Endodermal cell (in vitro differentiated cells): ENCODE measurements at regions not wholly inside any gene's neighbourhood (a gene's known extent, or its start where the extent isn't known, plus 50 kb on each side); places are given as distances from the start of the nearest gene placed in this dataset.

Source experiments
- DNase-seq: peaks from one replicate; pipeline ENCODE4 v3.0.0-alpha.2; 2017
- H3K27ac ChIP-seq: 2 replicates; pipeline ENCODE4 v1.5.1; 2013; ENCODE audit warnings: mild to moderate bottlenecking, low read depth, low read length, moderate library complexity
- H3K27me3 ChIP-seq: 2 replicates; pipeline ENCODE4 v1.6.1; 2013; ENCODE audit warnings: mild to moderate bottlenecking, low read length, moderate library complexity; ENCODE audit not compliant: insufficient read depth, control insufficient read depth, poor library complexity, severe bottlenecking
- H3K36me3 ChIP-seq: 2 replicates; pipeline ENCODE4 v1.7.0; 2013; ENCODE audit warnings: mild to moderate bottlenecking, low read length, moderate library complexity; ENCODE audit not compliant: control insufficient read depth, insufficient read depth
- H3K4me1 ChIP-seq: one replicate; pipeline ENCODE4 v1.7.0; 2013; ENCODE audit warnings: low read length; ENCODE audit not compliant: control insufficient read depth, insufficient read depth
- H3K4me3 ChIP-seq: 2 replicates; pipeline ENCODE4 v1.5.1; 2013; ENCODE audit warnings: mild to moderate bottlenecking, low read length, moderate library complexity
- H3K9ac ChIP-seq: 2 replicates; pipeline ENCODE4 v1.6.1; 2013; ENCODE audit warnings: mild to moderate bottlenecking, low read length, moderate library complexity; ENCODE audit not compliant: poor library complexity, severe bottlenecking; ENCODE audit errors: extremely low read depth
- H3K9me3 ChIP-seq: 2 replicates; pipeline ENCODE4 v1.6.1; 2013; ENCODE audit warnings: mild to moderate bottlenecking, low read length, moderate library complexity; ENCODE audit not compliant: control insufficient read depth
- H3K27ac Mint-ChIP-seq: 2 replicates; pipeline ENCODE4 v1.8.0; 2020; ENCODE audit warnings: mixed read lengths
- H3K27me3 Mint-ChIP-seq: 2 replicates; pipeline ENCODE4 v1.8.0; 2021; ENCODE audit warnings: mild to moderate bottlenecking, mixed read lengths; ENCODE audit not compliant: insufficient read depth
- H3K36me3 Mint-ChIP-seq: 2 replicates; pipeline ENCODE4 v1.8.0; 2020; ENCODE audit warnings: low read depth, mixed read lengths
- H3K4me1 Mint-ChIP-seq: 2 replicates; pipeline ENCODE4 v1.8.0; 2020; ENCODE audit warnings: mixed read lengths
- H3K4me3 Mint-ChIP-seq: 2 replicates; pipeline ENCODE4 v1.8.0; 2020; ENCODE audit warnings: mild to moderate bottlenecking, moderate library complexity, mixed read lengths
- H3K9me3 Mint-ChIP-seq: 2 replicates; pipeline ENCODE4 v1.8.0; 2020; ENCODE audit warnings: mild to moderate bottlenecking, mixed read lengths
- WGBS, 2 experiments: methylation state at CpG; one replicate each; pipeline versions ENCODE4 v1.1.5 to v1.1.7; 2013; ENCODE audit warnings: missing lambda C conversion rate in 2 of 2, mixed read lengths in 1 of 2; ENCODE audit not compliant: insufficient coverage in 1 of 2, insufficient read length in 1 of 2; 5-methylcytosine and 5-hydroxymethylcytosine counted together
- TF ChIP-seq, protein P1 (sequence below): fragments of 200-600 bp; sonication (generic); conservative IDR thresholded peaks from 2 replicates; pipeline ENCODE4 v1.5.0; 2021; ENCODE audit warnings: antibody characterized with exemption, mild to moderate bottlenecking

DNA sequence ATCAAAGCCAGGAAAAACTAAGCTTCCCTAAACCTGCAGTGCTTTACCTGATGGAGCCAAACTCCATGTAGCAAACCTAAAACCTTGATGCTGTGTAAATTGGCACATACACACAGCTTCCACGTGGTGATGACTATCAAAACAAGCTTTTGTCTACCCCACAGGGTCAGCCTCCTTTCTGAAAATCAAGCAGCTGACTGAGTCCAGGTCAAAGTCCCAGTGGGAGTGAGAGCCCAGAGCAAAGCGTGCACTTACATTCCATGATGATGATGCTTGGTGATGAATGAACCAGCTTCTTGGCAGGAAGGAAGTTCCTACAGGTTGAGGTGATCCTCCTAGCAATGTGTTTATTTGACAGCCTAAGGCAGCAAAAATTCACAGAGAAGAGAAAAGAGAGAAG lies 630.0 kb upstream of the TBX3 start:
- H3K9ac ChIP-seq = no peak overlapping the region
- Mint-ChIP-seq H3K27me3 (peaks cover 19% of the 10 kb centered on the region), H3K36me3 (no peaks in the 10 kb centered on the region), H3K4me1 (no peaks in the 10 kb centered on the region), H3K4me3 (no peak overlapping the region), H3K9me3 (no peaks in the 10 kb centered on the region), H3K27ac (no peak overlapping the region)
- no peaks in the 10 kb centered on the region for H3K4me1 ChIP-seq
- no peaks in the 10 kb centered on the region for H3K9me3 ChIP-seq
- H3K36me3 ChIP-seq = no peaks in the 10 kb centered on the region
- H3K27ac ChIP-seq = no peak overlapping the region
- H3K4me3 ChIP-seq = no peak overlapping the region
- H3K27me3 ChIP-seq = peaks cover 4% of the 10 kb centered on the region
- no peak for DNase-seq
- 69 to 81% methylated on average over 2 of the region's 2 CpGs for WGBS, 2 experiments
- TF ChIP-seq, protein P1, sequence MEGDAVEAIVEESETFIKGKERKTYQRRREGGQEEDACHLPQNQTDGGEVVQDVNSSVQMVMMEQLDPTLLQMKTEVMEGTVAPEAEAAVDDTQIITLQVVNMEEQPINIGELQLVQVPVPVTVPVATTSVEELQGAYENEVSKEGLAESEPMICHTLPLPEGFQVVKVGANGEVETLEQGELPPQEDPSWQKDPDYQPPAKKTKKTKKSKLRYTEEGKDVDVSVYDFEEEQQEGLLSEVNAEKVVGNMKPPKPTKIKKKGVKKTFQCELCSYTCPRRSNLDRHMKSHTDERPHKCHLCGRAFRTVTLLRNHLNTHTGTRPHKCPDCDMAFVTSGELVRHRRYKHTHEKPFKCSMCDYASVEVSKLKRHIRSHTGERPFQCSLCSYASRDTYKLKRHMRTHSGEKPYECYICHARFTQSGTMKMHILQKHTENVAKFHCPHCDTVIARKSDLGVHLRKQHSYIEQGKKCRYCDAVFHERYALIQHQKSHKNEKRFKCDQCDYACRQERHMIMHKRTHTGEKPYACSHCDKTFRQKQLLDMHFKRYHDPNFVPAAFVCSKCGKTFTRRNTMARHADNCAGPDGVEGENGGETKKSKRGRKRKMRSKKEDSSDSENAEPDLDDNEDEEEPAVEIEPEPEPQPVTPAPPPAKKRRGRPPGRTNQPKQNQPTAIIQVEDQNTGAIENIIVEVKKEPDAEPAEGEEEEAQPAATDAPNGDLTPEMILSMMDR = no peak

- WGBS, 2 experiments = 86 to 100% methylated on average over 1 to 2 of the region's 3 CpGs
- Histone ChIP-seq H3K9me3 (no peaks in the 10 kb centered on the region), H3K9ac (no peak overlapping the region), H3K4me1 (no peaks in the 10 kb centered on the region), H3K36me3 (no peaks in the 10 kb centered on the region), H3K27me3 (peaks cover 4% of the 10 kb centered on the region), H3K4me3 (no peak overlapping the region), H3K27ac (no peak overlapping the region)
- Mint-ChIP-seq H3K4me1 (no peaks in the 10 kb centered on the region), H3K9me3 (no peaks in the 10 kb centered on the region), H3K36me3 (no peaks in the 10 kb centered on the region), H3K27ac (no peak overlapping the region), H3K27me3 (peaks cover 18% of the 10 kb centered on the region), H3K4me3 (no peak overlapping the region)
- DNase-seq = no peak
- TF ChIP-seq, protein P1 = no peak
Observed at GRCh38 chr12:115312901-115313300, 628.9 kb upstream of the TBX3 start.

DNA sequence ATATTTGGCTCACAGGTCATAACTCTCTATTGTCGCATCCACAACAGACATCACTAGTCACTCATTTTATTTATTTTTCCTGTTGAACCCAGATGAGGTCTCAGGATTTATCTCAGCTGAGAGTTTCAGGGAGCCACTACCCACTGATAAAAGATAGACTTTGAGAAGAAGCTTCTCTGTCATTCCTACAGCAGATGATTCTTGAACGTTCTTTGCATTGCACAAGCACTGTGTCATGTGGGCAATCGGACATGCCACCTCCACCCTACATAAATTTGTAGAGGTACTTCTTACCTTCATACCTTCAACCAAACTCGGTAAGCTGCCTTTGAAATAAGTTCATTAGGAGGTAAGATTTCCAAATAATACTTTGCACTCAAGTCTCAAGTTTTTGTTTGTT lies 627.9 kb upstream of the TBX3 start:
- Histone ChIP-seq H3K27ac (no peak overlapping the region), H3K27me3 (peaks cover 4% of the 10 kb centered on the region), H3K4me3 (no peak overlapping the region), H3K4me1 (no peaks in the 10 kb centered on the region), H3K9me3 (no peaks in the 10 kb centered on the region), H3K9ac (no peak overlapping the region), H3K36me3 (no peaks in the 10 kb centered on the region)
- TF ChIP-seq, protein P1 = no peak
- Mint-ChIP-seq H3K27me3 (peaks cover 15% of the 10 kb centered on the region), H3K36me3 (no peaks in the 10 kb centered on the region), H3K9me3 (no peaks in the 10 kb centered on the region), H3K27ac (no peak overlapping the region), H3K4me3 (no peak overlapping the region), H3K4me1 (no peaks in the 10 kb centered on the region)
- 75 to 91% methylated on average over 1 to 3 of the region's 4 CpGs for WGBS, 2 experiments
- no peak for DNase-seq
